Body of pancreas (tissue), 4 donors: ENCODE measurements at regions not wholly inside any gene's neighbourhood (a gene's known extent, or its start where the extent isn't known, plus 50 kb on each side); places are given as distances from the start of the nearest gene placed in this dataset.
A peak's percentile ranks its signal among the peaks of the same experiment; 100 is the strongest.

Source experiments
- ATAC-seq: fragments of 150-250 bp; one replicate; pipeline ENCODE4 v1.9.1; 2016
- DNase-seq, 4 donors: peaks; one replicate each; pipeline ENCODE4 v3.0.0-alpha.2; 2019
- H3K27ac ChIP-seq, 4 donors: fragments of 200-600 bp; sonication (generic); 1 replicate in 3 of 4; 2 replicates in 1 of 4; pipeline versions ENCODE4 v1.5.1 to v1.6.1; 2016 to 2019; ENCODE audit warnings: mild to moderate bottlenecking in 1 of 4, mixed read lengths in 1 of 4, moderate library complexity in 1 of 4
- H3K27me3 ChIP-seq, 2 donors: fragments of 200-600 bp; sonication (generic); one replicate each; pipeline ENCODE4 v1.6.0; 2016; ENCODE audit warnings: mild to moderate bottlenecking in 1 of 2
- H3K36me3 ChIP-seq, 2 donors: fragments of 200-600 bp; sonication (generic); replicated peaks in 1 of 2; 2 replicates each; pipeline ENCODE4 v1.5.1; 2016; ENCODE audit warnings: low read depth in 2 of 2; ENCODE audit not compliant: insufficient read depth in 1 of 2
- H3K4me1 ChIP-seq: fragments of 200-600 bp; sonication (generic); one replicate; pipeline ENCODE4 v1.6.0; 2016
- H3K4me3 ChIP-seq, 2 donors: fragments of 200-600 bp; sonication (generic); 1 replicate in 1 of 2; 2 replicates in 1 of 2; pipeline ENCODE4 v1.5.1; 2016 to 2019
- H3K9me3 ChIP-seq, 3 donors: fragments of 200-600 bp; sonication (generic); 1 replicate in 2 of 3; 2 replicates in 1 of 3; pipeline ENCODE4 v1.5.1; 2016
- POLR2A ChIP-seq, 3 donors: fragments of 450-650 bp; IDR thresholded peaks; one replicate each; pipeline ENCODE4 v1.6.1; 2016; ENCODE audit warnings: antibody characterized with exemption in 3 of 3, mild to moderate bottlenecking in 2 of 3
- WGBS, 2 donors: methylation state at CpG; one replicate each; pipeline ENCODE4 v1.1.5; 2017; 5-methylcytosine and 5-hydroxymethylcytosine counted together
- intact Hi-C: fragments of 100-400 bp; cut with DNase I; formaldehyde crosslinking; loops from one replicate; pipeline ENCODE4 v1.15.1; 2023
- TF ChIP-seq, protein P1 (sequence below), 7 experiments: fragments of 450-650 bp in 4 of 7; fragments of 200-600 bp in 3 of 7; sonication (generic) in 3 of 7; IDR thresholded peaks; one replicate each; pipeline ENCODE4 v1.5.1; 2016 to 2019; ENCODE audit warnings: antibody characterized with exemption in 7 of 7

DNA sequence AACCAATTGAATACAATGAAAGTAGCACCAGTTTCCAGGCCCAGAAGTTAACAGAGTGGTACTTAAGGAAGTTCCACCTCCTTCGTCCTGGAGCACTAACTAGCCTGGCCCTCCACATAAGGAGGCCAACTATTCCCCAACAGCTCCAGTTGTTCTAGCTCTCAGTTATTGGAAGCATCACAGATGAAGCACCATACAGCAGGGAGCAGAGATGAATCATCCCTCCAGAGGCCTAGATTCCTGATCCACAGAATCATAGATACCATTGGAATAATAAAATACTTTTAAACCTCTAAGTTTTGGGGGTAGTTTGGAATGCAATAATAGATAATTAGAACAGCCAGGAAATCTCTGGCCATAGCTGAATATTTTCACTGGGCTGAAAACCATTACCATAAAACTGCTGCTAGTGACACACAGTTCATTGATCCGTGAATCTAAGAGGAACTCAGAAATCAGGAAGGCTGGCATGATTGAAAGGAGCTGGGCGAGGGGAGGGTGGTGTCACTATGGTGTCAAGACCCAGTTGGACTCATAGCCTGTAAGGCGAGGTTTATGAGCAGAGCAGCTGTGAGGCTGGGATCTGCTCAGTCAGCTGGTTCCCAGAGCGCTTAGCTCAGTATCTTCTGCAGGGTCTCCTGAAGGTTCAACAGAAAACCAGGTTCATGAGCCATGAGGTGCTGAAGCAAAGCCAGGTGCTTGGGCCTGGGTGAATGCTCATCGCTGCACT lies 371.4 kb upstream of the TMTC1 start:
- Histone ChIP-seq H3K9me3 (no peaks in the 10 kb centered on the region), H3K4me3 (no peak overlapping the region), H3K27ac (no peak overlapping the region), H3K4me1 (no peaks in the 10 kb centered on the region), H3K27me3 (no peaks in the 10 kb centered on the region), H3K36me3 (no peaks in the 10 kb centered on the region)
- no peak for DNase-seq
- TF ChIP-seq, protein P1, sequence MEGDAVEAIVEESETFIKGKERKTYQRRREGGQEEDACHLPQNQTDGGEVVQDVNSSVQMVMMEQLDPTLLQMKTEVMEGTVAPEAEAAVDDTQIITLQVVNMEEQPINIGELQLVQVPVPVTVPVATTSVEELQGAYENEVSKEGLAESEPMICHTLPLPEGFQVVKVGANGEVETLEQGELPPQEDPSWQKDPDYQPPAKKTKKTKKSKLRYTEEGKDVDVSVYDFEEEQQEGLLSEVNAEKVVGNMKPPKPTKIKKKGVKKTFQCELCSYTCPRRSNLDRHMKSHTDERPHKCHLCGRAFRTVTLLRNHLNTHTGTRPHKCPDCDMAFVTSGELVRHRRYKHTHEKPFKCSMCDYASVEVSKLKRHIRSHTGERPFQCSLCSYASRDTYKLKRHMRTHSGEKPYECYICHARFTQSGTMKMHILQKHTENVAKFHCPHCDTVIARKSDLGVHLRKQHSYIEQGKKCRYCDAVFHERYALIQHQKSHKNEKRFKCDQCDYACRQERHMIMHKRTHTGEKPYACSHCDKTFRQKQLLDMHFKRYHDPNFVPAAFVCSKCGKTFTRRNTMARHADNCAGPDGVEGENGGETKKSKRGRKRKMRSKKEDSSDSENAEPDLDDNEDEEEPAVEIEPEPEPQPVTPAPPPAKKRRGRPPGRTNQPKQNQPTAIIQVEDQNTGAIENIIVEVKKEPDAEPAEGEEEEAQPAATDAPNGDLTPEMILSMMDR (IDR thresholded peaks at IDR 0.05): no peak
- no peak for TF ChIP-seq POLR2A (IDR thresholded peaks at IDR 0.05)
- ATAC-seq: no peak
- intact Hi-C loops: no loop called here
- WGBS, 2 donors: 74 to 83% methylated on average over 5 to 6 of the region's 6 CpGs

DNA sequence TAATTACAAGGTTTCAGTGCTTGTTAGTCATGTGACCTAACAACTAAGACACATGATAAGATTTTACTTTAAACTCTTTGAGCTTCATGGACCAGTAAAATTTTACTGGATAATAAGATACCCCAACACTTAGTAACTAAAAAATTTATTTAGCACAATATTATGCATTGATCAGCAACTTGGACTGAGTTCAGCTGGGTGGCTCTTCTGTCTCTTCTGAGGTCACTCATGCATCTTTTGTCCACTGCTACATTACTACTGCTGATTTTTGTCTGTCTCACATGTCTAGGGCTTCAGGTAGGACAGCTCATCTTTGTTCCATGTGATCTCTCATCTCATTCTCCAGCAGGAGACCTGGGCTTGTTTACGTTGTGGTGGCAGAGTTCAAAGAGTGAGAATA lies 370.2 kb upstream of the TMTC1 start:
- no peak for TF ChIP-seq POLR2A (IDR thresholded peaks at IDR 0.05)
- TF ChIP-seq, protein P1 (IDR thresholded peaks at IDR 0.05): no peak

DNA sequence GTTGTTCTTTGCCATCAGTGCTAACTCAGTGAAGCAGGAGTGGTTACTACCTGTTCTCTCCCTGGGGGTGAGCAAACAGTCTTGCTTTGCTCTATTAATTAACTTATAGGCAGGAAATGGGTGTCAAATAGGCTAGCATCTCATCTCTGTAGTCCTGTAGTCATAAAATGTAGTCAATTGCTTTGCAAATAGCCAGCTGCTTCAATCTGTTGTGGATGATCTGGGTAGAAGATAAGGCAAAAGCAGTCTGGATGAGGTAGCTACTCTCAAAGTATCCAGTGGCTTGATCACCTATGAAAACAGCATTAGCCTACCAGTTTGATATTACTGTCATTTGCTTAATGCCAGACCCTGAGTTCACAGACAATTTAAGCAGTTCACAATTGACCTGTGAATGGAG lies 369.0 kb upstream of the TMTC1 start:
- no peak overlapping the region for H3K27ac ChIP-seq
- TF ChIP-seq, protein P1 (IDR thresholded peaks at IDR 0.05): no peak
- no peak for TF ChIP-seq POLR2A (IDR thresholded peaks at IDR 0.05)
- ATAC-seq: no peak
- no peak for DNase-seq
- H3K27me3 ChIP-seq: no peaks in the 10 kb centered on the region
- H3K36me3 ChIP-seq: no peaks in the 10 kb centered on the region
- intact Hi-C loops: no loop called here
- no peaks in the 10 kb centered on the region for H3K4me1 ChIP-seq
- no peak overlapping the region for H3K4me3 ChIP-seq
- H3K9me3 ChIP-seq: no peaks in the 10 kb centered on the region

More for the DNA sequence above, 370.2 kb upstream of the TMTC1 start:
- Histone ChIP-seq H3K4me1 (no peaks in the 10 kb centered on the region), H3K36me3 (no peaks in the 10 kb centered on the region), H3K4me3 (no peak overlapping the region), H3K27me3 (no peaks in the 10 kb centered on the region), H3K27ac (no peak overlapping the region), H3K9me3 (no peaks in the 10 kb centered on the region)
- intact Hi-C loops: no loop called here
- 68 to 86% methylated on average over 1 of the region's 1 CpG for WGBS, 2 donors
- no peak for ATAC-seq
- DNase-seq: no peak

DNA sequence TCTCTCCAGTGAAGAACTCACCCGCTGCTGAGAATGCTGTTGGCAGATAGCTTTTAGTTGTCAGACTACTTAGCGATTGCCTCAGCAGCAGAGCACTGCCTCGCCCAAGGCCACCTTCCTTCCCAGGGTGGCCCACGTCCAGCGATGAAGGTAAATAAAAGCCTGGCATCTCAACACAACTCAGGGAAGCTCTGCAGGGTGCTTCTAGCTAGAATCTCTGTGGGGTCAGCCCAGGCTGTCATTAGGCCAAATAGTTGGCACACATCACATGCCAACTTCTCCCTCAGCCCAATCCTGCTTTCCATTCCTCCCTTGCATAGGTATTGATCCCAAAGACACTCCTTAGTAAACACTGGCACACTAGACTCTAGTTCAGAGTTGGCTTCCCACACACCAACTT lies 368.1 kb upstream of the TMTC1 start:
- Histone ChIP-seq H3K27me3 (no peaks in the 10 kb centered on the region), H3K27ac (no peak overlapping the region), H3K4me3 (no peak overlapping the region), H3K36me3 (no peaks in the 10 kb centered on the region), H3K9me3 (no peaks in the 10 kb centered on the region), H3K4me1 (no peaks in the 10 kb centered on the region)
- DNase-seq (peak in 1 of 4 donors; percentile 13), ATAC-seq (peak; percentile 24)
- intact Hi-C loops: no loop called here
- 46 to 47% methylated on average over 5 of the region's 5 CpGs for WGBS, 2 donors
- no peak for TF ChIP-seq POLR2A (IDR thresholded peaks at IDR 0.05)
- TF ChIP-seq, protein P1 (IDR thresholded peaks at IDR 0.05): no peak

DNA sequence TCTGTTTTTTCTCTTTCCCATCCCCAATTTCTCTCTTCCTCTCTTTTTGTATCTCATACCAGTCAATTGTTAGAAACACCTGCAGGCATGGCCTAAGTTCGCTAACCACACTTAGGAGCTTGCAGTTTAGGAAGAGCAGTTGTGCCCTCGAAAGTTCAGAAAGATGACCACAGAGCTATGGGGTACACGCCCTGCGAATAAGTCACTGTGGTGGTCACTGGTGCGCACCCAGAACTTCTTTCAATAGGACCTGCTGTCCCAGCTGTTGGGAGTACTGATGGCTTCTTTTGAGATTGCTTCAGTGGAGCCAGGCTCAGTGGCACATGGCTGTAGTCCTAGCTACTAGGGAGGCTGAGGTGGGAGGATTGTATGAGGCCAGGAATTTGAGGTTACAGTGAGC lies 362.8 kb upstream of the TMTC1 start:
- 66 to 70% methylated on average over 5 of the region's 5 CpGs for WGBS, 2 donors
- intact Hi-C loops: no loop called here
- Histone ChIP-seq H3K36me3 (no peaks in the 10 kb centered on the region), H3K4me3 (no peak overlapping the region), H3K27me3 (no peaks in the 10 kb centered on the region), H3K4me1 (no peaks in the 10 kb centered on the region), H3K27ac (no peak overlapping the region), H3K9me3 (no peaks in the 10 kb centered on the region)
- no peak for TF ChIP-seq POLR2A (IDR thresholded peaks at IDR 0.05)
- TF ChIP-seq, protein P1 (IDR thresholded peaks at IDR 0.05): no peak
- no peak for ATAC-seq
- DNase-seq: no peak
